ENCODE measurements at regions not wholly inside any gene's neighbourhood (a gene's known extent, or its start where the extent isn't known, plus 50 kb on each side); places are given as distances from the start of the nearest gene placed in this dataset.

- no peak for TF ChIP-seq GATA3 (IDR thresholded peaks at IDR 0.05; ENCODE audit: low read depth, low read length)
- no peak for TF ChIP-seq GATA2 (IDR thresholded peaks at IDR 0.05; ENCODE audit: low read depth, low read length)
Observed at GRCh38 chr4:126227428-126227827, 912.7 kb downstream of the FAT4 start.

DNA sequence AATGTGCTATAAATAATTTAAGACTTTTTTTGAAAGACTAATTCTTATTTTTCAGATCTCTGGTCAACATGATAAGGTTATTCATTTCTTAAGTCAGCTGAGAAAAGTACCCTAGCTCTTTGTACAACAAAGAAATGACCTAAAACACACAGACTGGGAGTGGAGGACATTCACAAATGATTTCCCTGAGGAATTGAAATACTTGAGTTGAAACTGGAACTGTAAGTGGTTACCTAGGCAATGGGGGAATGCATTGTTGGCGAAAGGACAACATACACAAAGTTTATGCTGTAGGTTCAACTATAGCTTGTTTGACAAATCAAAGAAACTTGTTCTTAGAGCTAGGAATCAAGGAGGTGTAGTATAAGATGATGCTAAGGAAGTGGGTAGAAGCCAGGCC, 915.5 kb downstream of the FAT4 start:
- no peak for TF ChIP-seq GATA3 (IDR thresholded peaks at IDR 0.05; ENCODE audit: low read depth, low read length)
- TF ChIP-seq GATA2 (IDR thresholded peaks at IDR 0.05; ENCODE audit: low read depth, low read length), result no peak

DNA sequence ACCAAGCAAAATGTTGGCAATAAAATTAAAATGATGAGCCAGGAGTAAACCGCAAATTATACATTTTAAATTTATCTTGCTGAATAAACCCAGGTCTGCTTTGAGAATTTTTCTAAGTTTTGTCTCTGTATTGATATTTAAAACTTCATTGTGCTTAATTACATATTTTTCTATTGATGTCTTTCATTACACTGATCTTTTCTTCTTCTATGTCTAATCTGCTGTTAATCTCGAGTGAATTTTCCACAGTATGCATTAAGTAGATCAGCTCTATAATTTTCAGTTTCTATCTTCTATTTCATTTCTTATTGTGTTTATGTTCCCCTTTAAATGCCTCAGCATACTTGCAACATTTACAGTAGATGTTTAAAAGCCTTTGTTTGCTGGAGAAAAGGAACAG, 918.7 kb downstream of the FAT4 start:
- TF ChIP-seq GATA2 (IDR thresholded peaks at IDR 0.05; ENCODE audit: low read depth, low read length) (no peak), GATA3 (IDR thresholded peaks at IDR 0.05; ENCODE audit: low read depth, low read length) (no peak)

- TF ChIP-seq GATA3 (IDR thresholded peaks at IDR 0.05; ENCODE audit: low read depth, low read length) (no peak), GATA2 (IDR thresholded peaks at IDR 0.05; ENCODE audit: low read depth, low read length) (no peak)
Observed at GRCh38 chr4:126238013-126238412, 923.3 kb downstream of the FAT4 start.

- TF ChIP-seq GATA3 (IDR thresholded peaks at IDR 0.05; ENCODE audit: low read depth, low read length) (no peak), GATA2 (IDR thresholded peaks at IDR 0.05; ENCODE audit: low read depth, low read length) (no peak)
Observed at GRCh38 chr4:126241634-126242033, 926.9 kb downstream of the FAT4 start.

- no peak for TF ChIP-seq GATA2 (IDR thresholded peaks at IDR 0.05; ENCODE audit: low read depth, low read length)
- TF ChIP-seq GATA3 (IDR thresholded peaks at IDR 0.05; ENCODE audit: low read depth, low read length), result no peak
Observed at GRCh38 chr4:126242679-126243390, 928.1 kb downstream of the FAT4 start.

- TF ChIP-seq GATA2 (IDR thresholded peaks at IDR 0.05; ENCODE audit: low read depth, low read length) (no peak), GATA3 (IDR thresholded peaks at IDR 0.05; ENCODE audit: low read depth, low read length) (no peak)
Observed at GRCh38 chr4:126247409-126247808, 932.7 kb downstream of the FAT4 start.

DNA sequence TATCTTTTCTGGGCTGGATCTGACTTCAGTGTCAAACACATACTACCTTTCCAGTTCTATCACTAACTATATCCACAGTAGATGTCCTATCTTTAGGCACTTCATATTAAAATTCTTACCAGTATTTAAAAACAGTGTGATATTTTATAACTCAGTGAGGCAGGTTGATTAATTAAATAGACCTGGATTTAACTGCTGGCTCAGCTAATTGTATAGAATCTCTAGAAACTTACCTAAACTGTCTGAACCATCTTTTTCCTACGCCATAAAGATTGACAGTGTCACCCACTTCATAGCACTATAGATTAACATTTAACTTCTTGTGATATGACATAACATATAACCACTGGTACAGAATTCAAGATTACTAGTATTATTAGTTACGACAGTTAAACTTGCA, 935.3 kb downstream of the FAT4 start:
- TF ChIP-seq GATA2 (IDR thresholded peaks at IDR 0.05; ENCODE audit: low read depth, low read length) (no peak), GATA3 (IDR thresholded peaks at IDR 0.05; ENCODE audit: low read depth, low read length) (no peak)

GRCh38 chr4:126251169-126251568, 936.4 kb downstream of the FAT4 start:
- TF ChIP-seq GATA3 (IDR thresholded peaks at IDR 0.05; ENCODE audit: low read depth, low read length) (no peak), GATA2 (IDR thresholded peaks at IDR 0.05; ENCODE audit: low read depth, low read length) (no peak)

DNA sequence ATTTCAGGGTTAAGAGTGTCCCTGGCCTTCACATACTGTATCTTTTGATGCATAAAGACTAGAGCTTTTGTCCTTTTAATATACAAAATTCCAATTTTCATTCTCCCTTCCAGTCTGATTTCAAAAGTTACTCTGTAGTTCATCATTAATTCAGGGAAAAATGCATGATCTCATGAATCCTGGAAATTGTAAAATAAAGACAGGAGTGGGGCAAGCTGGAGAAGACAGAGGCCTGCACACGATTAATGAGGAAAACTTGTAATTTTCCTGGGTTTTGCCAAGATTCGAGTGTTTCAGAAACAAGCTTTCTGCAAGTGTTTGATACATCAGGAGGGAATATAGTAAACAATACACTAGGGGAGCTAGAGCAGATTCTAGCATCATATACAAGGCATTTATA, 947.9 kb downstream of the FAT4 start:
- TF ChIP-seq GATA2 (IDR thresholded peaks at IDR 0.05; ENCODE audit: low read depth, low read length), result no peak
- no peak for TF ChIP-seq GATA3 (IDR thresholded peaks at IDR 0.05; ENCODE audit: low read depth, low read length)

- TF ChIP-seq GATA2 (IDR thresholded peaks at IDR 0.05; ENCODE audit: low read depth, low read length), result no peak
Observed at GRCh38 chr4:126264839-126265238, 950.1 kb downstream of the FAT4 start.

- TF ChIP-seq GATA2 (IDR thresholded peaks at IDR 0.05; ENCODE audit: low read depth, low read length), result no peak
- no peak for TF ChIP-seq GATA3 (IDR thresholded peaks at IDR 0.05; ENCODE audit: low read depth, low read length)
Observed at GRCh38 chr4:126265888-126266287, 951.1 kb downstream of the FAT4 start.

DNA sequence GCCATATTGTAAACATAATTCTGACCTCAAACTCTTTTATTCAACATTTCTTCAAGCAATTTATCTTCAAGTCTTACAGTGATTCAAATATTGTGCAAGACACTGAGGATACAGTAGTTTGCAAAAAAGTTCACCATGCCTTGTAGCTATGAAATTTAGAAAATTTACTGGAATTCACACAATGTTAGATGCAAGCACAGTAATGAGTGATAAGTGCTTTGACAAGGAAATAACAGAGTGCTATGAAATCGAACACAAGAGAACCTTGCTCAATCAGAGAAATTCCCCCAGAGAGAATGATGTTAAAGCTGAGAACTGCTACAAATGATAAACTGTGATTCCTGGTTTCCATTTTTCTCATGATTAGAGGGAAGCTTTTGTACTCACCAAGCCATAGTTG, 952.9 kb downstream of the FAT4 start:
- TF ChIP-seq GATA2 (IDR thresholded peaks at IDR 0.05; ENCODE audit: low read depth, low read length) (no peak), GATA3 (IDR thresholded peaks at IDR 0.05; ENCODE audit: low read depth, low read length) (no peak)

- no peak for TF ChIP-seq GATA3 (IDR thresholded peaks at IDR 0.05; ENCODE audit: low read depth, low read length)
- no peak for TF ChIP-seq GATA2 (IDR thresholded peaks at IDR 0.05; ENCODE audit: low read depth, low read length)
Observed at GRCh38 chr4:126268106-126268505, 953.4 kb downstream of the FAT4 start.

DNA sequence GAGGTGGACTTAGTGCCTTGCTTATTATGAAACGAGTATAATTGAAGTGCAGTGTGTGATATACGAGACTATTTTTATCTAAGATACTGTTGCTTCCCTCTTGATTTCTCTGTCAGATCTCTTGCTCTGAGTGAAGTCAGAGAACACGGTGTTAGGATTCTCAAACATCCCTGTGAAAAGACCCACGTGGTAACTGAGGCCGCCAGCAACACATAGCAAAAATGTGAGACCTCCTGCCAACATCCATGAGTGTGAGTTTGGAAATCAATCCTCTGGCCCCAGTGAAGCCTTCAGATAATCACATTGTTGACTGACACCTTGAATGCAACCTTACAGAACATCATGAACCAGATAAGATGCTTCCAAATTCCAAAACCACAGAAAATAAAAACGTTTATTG, 954.4 kb downstream of the FAT4 start:
- TF ChIP-seq GATA2 (IDR thresholded peaks at IDR 0.05; ENCODE audit: low read depth, low read length), result no peak
- TF ChIP-seq GATA3 (IDR thresholded peaks at IDR 0.05; ENCODE audit: low read depth, low read length), result no peak

GRCh38 chr4:126271292-126271691, 956.5 kb downstream of the FAT4 start:
- TF ChIP-seq GATA2 (IDR thresholded peaks at IDR 0.05; ENCODE audit: low read depth, low read length) (no peak), GATA3 (IDR thresholded peaks at IDR 0.05; ENCODE audit: low read depth, low read length) (no peak)

All from SH-SY5Y (cell line).